Adrenal gland (tissue), 9 donors: ENCODE measurements at regions not wholly inside any gene's neighbourhood (a gene's known extent, or its start where the extent isn't known, plus 50 kb on each side); places are given as distances from the start of the nearest gene placed in this dataset.

Experiments used
- DNase-seq, 7 donors: peaks; one replicate each; pipeline ENCODE4 v3.0.0-alpha.2; 2019 to 2020
- H3K27ac ChIP-seq, 5 donors: fragments of 200-600 bp; sonication (generic) in 4 of 5; 1 replicate in 3 of 5; 2 replicates in 2 of 5; pipeline versions ENCODE4 v1.5.1 to v1.8.0; 2016 to 2020; ENCODE audit warnings: mild to moderate bottlenecking in 1 of 5
- H3K27me3 ChIP-seq: fragments of 200-600 bp; 2 replicates; pipeline ENCODE4 v1.8.0; 2021
- H3K36me3 ChIP-seq, 2 donors: fragments of 200-600 bp; replicated peaks in 1 of 2; 1 replicate in 1 of 2; 2 replicates in 1 of 2; pipeline versions ENCODE4 v1.5.1 to v1.8.0; 2018 to 2022
- H3K4me1 ChIP-seq, 2 donors: fragments of 200-600 bp; replicated peaks in 1 of 2; 1 replicate in 1 of 2; 2 replicates in 1 of 2; pipeline versions ENCODE4 v1.5.1 to v1.8.0; 2018 to 2021
- H3K4me3 ChIP-seq, 4 donors: fragments of 200-600 bp; sonication (generic) in 3 of 4; one replicate each; pipeline ENCODE4 v1.5.1; 2016 to 2018
- H3K9me3 ChIP-seq, 3 donors: fragments of 200-600 bp; sonication (generic) in 1 of 3; replicated peaks in 1 of 3; 1 replicate in 2 of 3; 2 replicates in 1 of 3; pipeline versions ENCODE4 v1.5.1 to v1.8.0; 2016 to 2021
- CTCF ChIP-seq, 6 experiments: fragments of 450-650 bp in 4 of 6; fragments of 200-600 bp in 2 of 6; sonication (generic) in 1 of 6; IDR thresholded peaks; 1 replicate in 5 of 6; 2 replicates in 1 of 6; pipeline versions ENCODE4 v1.5.1 to v1.8.0; 2016 to 2021; ENCODE audit warnings: antibody characterized with exemption in 6 of 6, mild to moderate bottlenecking in 2 of 6, moderate library complexity in 1 of 6
- POLR2A ChIP-seq, 2 donors: fragments of 450-650 bp; IDR thresholded peaks; one replicate each; pipeline ENCODE4 v1.6.1; 2017; ENCODE audit warnings: antibody characterized with exemption in 2 of 2, mild to moderate bottlenecking in 2 of 2, moderate library complexity in 1 of 2
- WGBS, 4 donors: extraction: QIAGEN DNeasy Blood & Tissue Kit in 2 of 4; methylation state at CpG; one replicate each; pipeline versions ENCODE4 v1.1.5 to v1.1.7; 2013 to 2017; 5-methylcytosine and 5-hydroxymethylcytosine counted together
- intact Hi-C, 2 donors: fragments of 100-400 bp; cut with DNase I; formaldehyde crosslinking; loops; one replicate each; pipeline versions ENCODE4 v1.14.1 to v1.15.0; 2022 to 2023
- donor health status: healthy with polysubstance abuse.
- donor health status: Bipolar disorder and iron deficiency.
- donor health status: DM: yes; HTN: yes; CAD: no.
- donor health status: DM: no; HTN: no; CAD: no.
- donor health status: DM: no; HTN: no; CAD: no.

- WGBS, 4 donors = 80 to 83% (median 82%) methylated on average over 2 of the region's 2 CpGs
- H3K9me3 ChIP-seq = no peaks in the 10 kb centered on the region
Measured at GRCh38 chr10:31623947-31624346, 304.7 kb downstream of the ARHGAP12 start.

GRCh38 chr10:31623466-31623865 is 304.4 kb downstream of the ZEB1 start:
- Histone ChIP-seq H3K27ac (no peak overlapping the region), H3K4me3 (no peak overlapping the region), H3K4me1 (no peaks in the 10 kb centered on the region), H3K36me3 (no peaks in the 10 kb centered on the region), H3K27me3 (no peaks in the 10 kb centered on the region), H3K9me3 (no peaks in the 10 kb centered on the region)
- TF ChIP-seq CTCF (IDR thresholded peaks at IDR 0.05) = no peak
- TF ChIP-seq POLR2A (IDR thresholded peaks at IDR 0.05) = no peak
- intact Hi-C loops = no loop called here
- 52 to 67% (median 64%) methylated on average over 3 of the region's 3 CpGs for WGBS, 4 donors
- no peak for DNase-seq

More at GRCh38 chr10:31623947-31624346, 304.7 kb downstream of the ARHGAP12 start:
- H3K36me3 ChIP-seq = no peaks in the 10 kb centered on the region
- no peak for DNase-seq
- intact Hi-C loops = no loop called here
- H3K4me3 ChIP-seq = no peak overlapping the region
- H3K27me3 ChIP-seq = no peaks in the 10 kb centered on the region
- no peak for TF ChIP-seq CTCF (IDR thresholded peaks at IDR 0.05)
- no peak for TF ChIP-seq POLR2A (IDR thresholded peaks at IDR 0.05)
- no peak overlapping the region for H3K27ac ChIP-seq
- no peaks in the 10 kb centered on the region for H3K4me1 ChIP-seq

- 62 to 81% (median 75%) methylated on average over 6 of the region's 6 CpGs for WGBS, 4 donors
- no peak overlapping the region for H3K27ac ChIP-seq
- no peaks in the 10 kb centered on the region for H3K36me3 ChIP-seq
- intact Hi-C loops = no loop called here
- no peak for DNase-seq
- no peak for TF ChIP-seq CTCF (IDR thresholded peaks at IDR 0.05)
- TF ChIP-seq POLR2A (IDR thresholded peaks at IDR 0.05) = no peak
- no peak overlapping the region for H3K4me3 ChIP-seq
- no peaks in the 10 kb centered on the region for H3K27me3 ChIP-seq
- no peaks in the 10 kb centered on the region for H3K4me1 ChIP-seq
- no peaks in the 10 kb centered on the region for H3K9me3 ChIP-seq
Measured at GRCh38 chr10:31622978-31623377, 304.0 kb downstream of the ZEB1 start.

GRCh38 chr10:31621733-31622132 is 302.7 kb downstream of the ZEB1 start:
- TF ChIP-seq POLR2A (IDR thresholded peaks at IDR 0.05) (no peak), CTCF (IDR thresholded peaks at IDR 0.05) (no peak)
- Histone ChIP-seq H3K27me3 (no peaks in the 10 kb centered on the region), H3K27ac (no peak overlapping the region), H3K4me3 (no peak overlapping the region), H3K36me3 (no peaks in the 10 kb centered on the region), H3K9me3 (no peaks in the 10 kb centered on the region), H3K4me1 (no peaks in the 10 kb centered on the region)
- WGBS, 4 donors = 94 to 100% (median 97%) methylated on average over 1 of the region's 1 CpG
- DNase-seq = no peak
- intact Hi-C loops = no loop called here
